Suppressor macrophage treated with lipopolysaccharide for 4 hours (primary cell): ENCODE measurements at regions not wholly inside any gene's neighbourhood (a gene's known extent, or its start where the extent isn't known, plus 50 kb on each side); places are given as distances from the start of the nearest gene placed in this dataset.
"Not testable (repeated sequence)": the region's sequence is repeated elsewhere in the genome, so short reads cannot be mapped to it uniquely, and the experiment has no call there.

ENCODE experiments used
- DNase-seq: peaks from one replicate; pipeline ENCODE4 v3.0.0-alpha.2; 2020

GRCh38 chr3:193047461-193047860 lies 129.8 kb upstream of the MB21D2 start:
- not testable (repeated sequence) for DNase-seq

DNA sequence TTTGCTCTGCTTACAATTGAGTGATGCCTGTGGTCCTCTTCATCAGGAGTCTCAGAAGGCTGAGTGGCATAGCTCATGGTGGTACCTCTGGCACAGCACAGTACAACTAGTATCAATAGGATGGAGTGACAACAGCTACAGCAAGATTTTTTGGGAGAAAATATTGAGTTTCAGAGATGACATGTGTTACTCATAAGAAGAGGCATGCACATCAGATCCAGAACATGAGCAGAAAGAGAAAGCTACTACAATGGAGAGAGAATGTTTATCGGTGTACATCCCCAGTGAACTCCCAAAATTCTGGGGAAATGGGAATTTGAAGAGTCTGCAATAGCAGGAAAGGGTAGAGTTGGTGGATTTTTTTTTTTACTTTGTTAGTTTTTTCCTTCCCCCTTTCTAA lies 130.5 kb upstream of the MB21D2 start:
- no peak for DNase-seq

- no peak for DNase-seq
Measured at GRCh38 chr3:193049935-193050334, 132.3 kb upstream of the MB21D2 start.

DNA sequence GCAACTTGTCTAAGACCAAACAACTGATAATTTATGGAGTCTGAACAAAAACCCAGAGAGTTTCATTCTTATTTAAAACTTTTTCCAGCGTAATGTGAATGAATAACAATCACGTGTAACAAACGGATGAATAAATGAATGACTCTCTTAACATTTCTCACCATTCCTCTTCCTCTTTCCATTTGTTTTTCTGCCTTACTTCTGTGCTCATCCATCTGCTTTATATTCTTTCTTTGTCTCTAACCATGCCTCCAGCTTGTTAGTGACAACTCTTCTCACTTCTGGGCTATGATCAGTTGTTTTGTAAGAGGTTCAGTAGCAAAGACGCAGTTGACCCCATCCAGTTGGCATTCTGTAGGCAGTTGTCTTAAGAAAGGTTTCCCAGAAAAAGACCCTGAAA lies 133.7 kb upstream of the MB21D2 start:
- DNase-seq = no peak

DNA sequence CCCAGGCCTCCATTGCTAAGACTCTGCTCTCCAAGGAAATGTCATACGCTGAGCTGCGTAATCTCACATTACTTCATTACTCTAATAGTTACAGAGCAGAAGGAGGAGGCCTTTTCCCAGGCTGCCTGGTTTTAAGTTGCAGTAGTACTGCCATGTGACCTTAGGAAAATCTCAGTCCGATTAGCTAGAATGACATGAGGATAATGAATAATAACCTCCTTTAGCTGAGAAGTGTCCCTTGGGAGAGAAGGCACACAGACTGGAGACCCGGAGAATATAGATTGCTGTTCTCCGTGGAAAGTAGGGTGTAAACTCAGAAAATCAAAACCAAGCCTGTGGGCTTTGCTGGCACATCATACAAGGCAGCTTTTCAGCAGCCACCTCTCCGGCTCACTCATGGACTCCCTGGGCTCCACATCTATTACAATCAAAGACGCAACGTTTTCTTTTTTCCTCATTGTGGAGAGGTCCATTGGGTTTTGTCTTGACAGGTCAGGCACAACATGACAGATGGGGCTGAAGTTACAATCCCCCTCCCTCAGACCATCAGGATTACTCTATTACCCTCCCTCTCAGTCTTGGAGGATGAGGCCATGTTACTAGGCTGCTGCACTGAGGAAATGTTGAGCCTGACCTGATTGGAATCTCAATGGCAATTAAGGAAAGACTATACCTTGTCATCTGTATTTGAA lies 134.8 kb upstream of the MB21D2 start:
- DNase-seq = no peak

GRCh38 chr3:193053046-193053435 lies 135.4 kb upstream of the MB21D2 start:
- no peak for DNase-seq

- no peak for DNase-seq
Measured at GRCh38 chr3:193055352-193055751, 137.7 kb upstream of the MB21D2 start.

GRCh38 chr3:193057616-193058015 lies 140.0 kb upstream of the MB21D2 start:
- no peak for DNase-seq

DNA sequence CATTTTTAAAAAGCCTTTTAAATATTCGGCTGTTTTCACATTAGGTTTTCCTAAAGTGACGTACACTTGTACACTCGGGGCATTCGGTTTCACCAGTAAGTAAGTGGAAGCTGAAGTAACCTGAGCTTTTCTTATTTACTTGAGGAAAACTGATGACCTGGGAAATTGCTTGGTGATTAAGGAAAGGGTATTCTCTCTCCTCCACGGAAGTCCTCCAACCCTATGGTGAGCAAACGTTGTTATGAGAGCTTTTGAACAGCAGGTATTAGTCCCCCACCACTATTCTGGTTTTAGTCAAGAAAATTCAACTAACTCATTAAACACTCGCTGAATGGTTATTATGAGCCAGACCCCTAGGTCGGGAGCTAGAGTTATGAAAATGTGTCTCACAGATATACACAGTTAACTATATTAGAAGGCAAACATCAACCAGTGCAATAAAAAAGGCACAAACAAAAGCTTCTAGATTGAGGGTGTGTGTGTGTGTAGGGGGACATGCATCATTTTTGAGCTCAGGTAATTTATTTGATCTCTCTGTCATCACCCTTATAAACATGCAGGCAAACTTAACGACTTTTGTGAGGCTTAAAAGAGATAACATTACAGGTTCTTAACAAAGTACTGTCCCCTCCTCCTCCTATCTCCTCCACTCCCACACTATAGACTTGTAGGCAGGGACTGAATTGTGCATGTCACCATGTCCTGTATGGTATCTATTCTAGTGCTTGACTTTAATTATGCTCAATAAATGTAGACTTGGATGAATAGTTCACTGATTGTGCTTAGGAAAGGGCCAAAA lies 143.3 kb upstream of the MB21D2 start:
- no peak for DNase-seq

- no peak for DNase-seq
Measured at GRCh38 chr3:193068365-193068764, 150.7 kb upstream of the MB21D2 start.

DNA sequence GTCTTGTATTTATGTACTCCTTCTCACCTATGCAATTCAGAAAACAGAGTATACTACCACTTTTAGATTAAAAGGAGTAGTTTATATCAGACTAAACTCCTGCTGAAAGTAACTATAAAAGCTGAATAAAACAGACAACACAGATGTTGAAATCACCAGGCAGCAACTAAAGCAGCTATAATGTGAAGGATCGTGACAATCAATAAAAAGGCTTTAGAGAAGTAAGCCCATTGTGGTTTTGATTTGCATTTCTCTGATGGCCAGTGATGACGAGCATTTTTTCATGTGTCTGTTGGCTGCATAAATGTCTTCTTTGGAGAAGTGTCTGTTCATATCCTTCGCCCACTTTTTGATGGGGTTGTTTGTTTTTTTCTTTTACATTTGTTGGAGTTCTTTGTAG lies 152.1 kb upstream of the MB21D2 start:
- not testable (repeated sequence) for DNase-seq

DNA sequence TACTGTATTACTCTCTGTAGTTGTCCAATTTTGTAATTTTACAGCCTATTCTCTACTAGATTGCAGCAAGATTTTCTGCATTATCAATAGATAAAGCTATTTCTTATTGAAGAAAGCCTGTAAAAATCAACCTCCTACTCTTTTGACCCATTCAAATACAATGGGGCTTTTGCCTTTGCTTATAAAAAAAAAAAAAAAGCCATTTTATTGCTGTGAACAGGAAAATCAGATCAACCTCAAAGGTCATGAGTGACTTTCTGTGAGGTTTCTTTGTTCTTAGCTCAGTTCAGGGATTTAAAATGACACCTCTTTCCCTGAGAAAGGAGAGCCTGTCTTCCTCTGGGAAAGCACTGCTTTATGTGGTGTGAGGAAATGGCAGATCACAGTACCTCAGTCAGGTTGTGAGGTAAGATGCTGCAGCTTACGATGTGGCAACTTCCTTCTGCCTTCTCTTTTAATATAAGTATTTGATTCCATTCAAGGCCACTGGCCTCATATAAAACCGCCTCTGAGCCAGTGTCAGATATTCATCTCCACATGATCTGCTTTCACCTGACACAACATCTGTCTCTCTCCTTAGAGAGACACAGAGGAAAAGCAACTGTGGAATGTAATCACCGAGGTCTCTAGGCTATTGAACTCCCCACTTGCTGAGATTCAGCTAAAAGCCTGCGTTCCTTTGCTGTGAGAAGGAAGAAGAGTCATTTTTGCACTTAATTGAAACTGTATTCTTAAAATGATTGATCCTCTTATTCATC lies 161.5 kb upstream of the MB21D2 start:
- no peak for DNase-seq

DNA sequence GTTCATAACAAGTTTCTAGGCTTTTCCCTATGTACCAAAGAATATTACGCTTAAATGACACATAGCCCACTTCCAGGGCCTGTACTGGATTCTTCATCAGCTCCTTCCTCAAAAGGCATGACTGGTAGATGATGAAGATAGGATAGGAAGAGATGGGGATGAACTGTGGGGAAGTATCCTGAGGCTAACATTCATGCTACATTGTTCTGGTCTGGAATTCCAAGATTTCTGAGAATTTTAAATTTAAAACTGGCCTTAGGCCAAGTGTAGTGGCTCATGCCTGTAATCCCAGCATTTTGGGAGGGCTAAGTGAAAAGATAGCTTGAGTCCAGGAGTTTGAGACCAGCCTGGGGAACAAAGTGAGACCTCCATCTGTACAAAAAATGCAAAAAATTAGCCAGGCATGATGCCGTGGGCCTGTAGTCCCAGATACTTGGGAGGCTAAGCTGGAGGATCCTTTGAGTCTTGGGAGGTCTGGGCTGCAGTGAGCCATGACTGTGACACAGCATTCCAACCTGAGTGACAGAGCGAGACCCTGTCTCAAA lies 160.1 kb upstream of the PLAAT1 start:
- DNase-seq = no peak

DNA sequence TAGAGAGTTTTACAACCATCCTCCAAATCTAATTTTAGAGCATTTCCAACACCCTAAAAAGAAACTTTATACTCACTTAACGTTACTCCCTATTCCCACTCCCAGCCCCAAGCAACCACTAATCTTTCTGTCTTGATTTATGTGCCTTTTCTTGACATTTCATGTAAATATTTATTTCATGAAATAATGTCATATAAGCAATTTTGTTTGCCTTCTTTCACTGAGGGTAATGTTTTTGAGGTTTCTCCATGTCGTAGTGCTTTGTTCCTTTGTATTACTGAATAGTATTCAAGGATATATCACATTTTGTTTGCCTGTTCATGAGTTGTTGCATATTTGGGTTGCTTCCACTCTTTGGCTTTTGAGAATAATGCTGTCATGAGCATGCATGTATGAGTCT lies 155.4 kb upstream of the PLAAT1 start:
- DNase-seq = no peak

- no peak for DNase-seq
Measured at GRCh38 chr3:193086681-193087080, 154.3 kb upstream of the PLAAT1 start.

GRCh38 chr3:193087336-193087735 lies 153.7 kb upstream of the PLAAT1 start:
- no peak for DNase-seq

DNA sequence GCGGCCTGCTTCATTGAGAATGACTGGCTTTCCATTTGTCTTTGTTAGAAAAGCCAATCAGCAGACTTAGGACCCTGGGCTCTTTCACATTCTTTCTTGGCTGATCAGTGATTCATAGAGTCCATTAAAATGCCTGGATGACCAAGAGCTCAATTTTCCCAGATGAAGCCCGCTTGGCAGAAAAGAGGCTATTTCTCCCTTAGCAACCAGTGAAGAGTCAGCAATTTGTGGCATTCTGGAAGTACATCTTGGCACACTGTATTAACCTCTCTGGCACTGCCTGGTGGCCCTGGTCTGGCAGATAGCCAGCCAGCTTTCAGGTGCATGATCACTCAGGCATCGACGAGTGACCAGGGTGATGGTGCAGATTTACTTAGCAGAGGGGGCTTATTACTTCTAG lies 145.7 kb upstream of the PLAAT1 start:
- DNase-seq = no peak

- no peak for DNase-seq
Measured at GRCh38 chr3:193096076-193096475, 144.9 kb upstream of the PLAAT1 start.

DNA sequence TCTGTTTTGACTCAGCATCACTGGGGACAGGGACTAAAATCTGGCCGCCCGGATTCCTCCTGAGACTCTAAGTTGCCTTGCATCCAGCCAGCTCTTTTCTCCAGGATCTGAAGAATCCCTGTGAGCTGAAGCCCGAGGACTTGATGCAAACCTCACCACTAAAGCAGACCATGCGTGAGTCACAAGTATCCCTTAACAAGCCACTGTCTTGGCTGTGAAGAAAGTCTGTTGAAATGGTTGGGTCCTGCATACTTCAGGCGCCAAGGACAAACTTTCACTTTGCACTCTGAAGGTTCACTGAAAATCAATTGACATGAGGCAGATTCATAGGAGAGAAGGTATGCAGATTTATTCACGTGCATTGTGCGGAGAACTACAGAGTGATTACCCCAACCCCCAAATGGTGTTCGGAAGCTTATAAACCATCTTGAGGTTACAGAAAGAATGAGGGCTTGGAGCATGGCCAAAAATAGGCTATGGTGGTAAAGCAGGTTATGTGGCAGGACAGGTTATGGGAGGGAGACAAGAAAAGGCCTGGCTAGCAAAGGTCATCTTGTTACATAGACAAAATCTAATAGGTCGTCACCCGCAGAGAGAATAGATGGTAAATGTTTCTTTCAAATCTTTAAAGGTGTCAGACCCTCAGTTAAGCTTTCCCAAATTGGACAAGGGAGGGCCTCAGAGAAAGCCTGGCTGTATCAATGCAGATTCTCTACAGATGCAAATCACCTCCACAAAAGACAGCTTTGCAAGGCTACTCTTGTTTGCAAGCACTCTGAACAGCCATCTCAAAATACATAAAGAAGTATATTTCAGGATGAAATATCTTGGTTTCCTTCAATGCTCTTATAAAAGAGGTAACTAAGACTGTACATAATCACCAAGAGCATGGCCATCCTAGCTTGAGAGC lies 126.3 kb upstream of the PLAAT1 start:
- no peak for DNase-seq

DNA sequence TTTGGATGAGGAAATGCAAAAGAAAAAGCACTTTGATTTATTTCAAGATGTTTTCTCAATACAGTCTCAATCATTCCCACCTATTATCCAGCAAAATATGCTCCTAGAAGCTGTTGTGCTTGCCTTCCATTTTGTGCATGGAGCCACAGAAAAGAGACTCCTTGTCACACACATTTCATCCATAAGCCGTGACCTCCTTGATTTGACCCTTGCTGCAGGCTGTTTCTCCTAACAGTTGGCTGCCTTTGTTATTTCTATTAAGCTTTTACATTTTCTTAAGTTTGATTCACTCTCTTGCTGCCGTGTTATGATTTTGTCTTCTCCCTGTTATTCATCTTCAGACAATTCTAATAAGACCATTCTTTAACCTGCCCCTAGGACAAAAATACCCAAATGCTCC lies 124.2 kb upstream of the PLAAT1 start:
- no peak for DNase-seq

- no peak for DNase-seq
Measured at GRCh38 chr3:193118907-193119306, 122.1 kb upstream of the PLAAT1 start.

GRCh38 chr3:193119926-193120325 lies 121.1 kb upstream of the PLAAT1 start:
- no peak for DNase-seq
